Stimulated activated CD4-positive, alpha-beta T cell treated with anti-CD3 and anti-CD28 coated beads, Interleukin-1b, Interleukin-23, amount 100 ng/mL, for 24 hours (primary cell): ENCODE measurements at regions not wholly inside any gene's neighbourhood (a gene's known extent, or its start where the extent isn't known, plus 50 kb on each side); places are given as distances from the start of the nearest gene placed in this dataset.
"Not testable (repeated sequence)": the region's sequence is repeated elsewhere in the genome, so short reads cannot be mapped to it uniquely, and the experiment has no call there.

Source experiments
- DNase-seq, 4 experiments: peaks; one replicate each; pipeline ENCODE4 v3.0.0-alpha.2; 2020; ENCODE audit warnings: low read depth in 4 of 4, low spot score in 1 of 4

- not testable (repeated sequence) for DNase-seq
Measured at GRCh38 chr14:83919675-83920074, 1610.3 kb upstream of the FLRT2 start.

- no peak for DNase-seq
Measured at GRCh38 chr14:83923842-83924241, 1606.1 kb upstream of the FLRT2 start.

- no peak for DNase-seq
Measured at GRCh38 chr14:83924259-83924658, 1605.7 kb upstream of the FLRT2 start.

- no peak for DNase-seq
Measured at GRCh38 chr14:83940253-83940652, 1589.7 kb upstream of the FLRT2 start.

- DNase-seq = no peak
Measured at GRCh38 chr14:83958359-83958758, 1571.6 kb upstream of the FLRT2 start.

GRCh38 chr14:83960832-83961512 is 1569.0 kb upstream of the FLRT2 start:
- DNase-seq = no peak

GRCh38 chr14:83969998-83970397 is 1559.9 kb upstream of the FLRT2 start:
- no peak for DNase-seq

- DNase-seq = no peak
Measured at GRCh38 chr14:83972631-83973030, 1557.3 kb upstream of the FLRT2 start.

- DNase-seq = no peak
Measured at GRCh38 chr14:83974647-83975163, 1555.2 kb upstream of the FLRT2 start.

GRCh38 chr14:83975435-83975834 is 1554.5 kb upstream of the FLRT2 start:
- no peak for DNase-seq

GRCh38 chr14:83975841-83976770 is 1553.8 kb upstream of the FLRT2 start:
- DNase-seq = no peak

- no peak for DNase-seq
Measured at GRCh38 chr14:83977583-83977982, 1552.4 kb upstream of the FLRT2 start.

GRCh38 chr14:83981676-83982258 is 1548.2 kb upstream of the FLRT2 start:
- not testable (repeated sequence) for DNase-seq

- no peak for DNase-seq
Measured at GRCh38 chr14:83988275-83988674, 1541.7 kb upstream of the FLRT2 start.

GRCh38 chr14:83991666-83992065 is 1538.3 kb upstream of the FLRT2 start:
- no peak for DNase-seq

- no peak for DNase-seq
Measured at GRCh38 chr14:83992857-83993256, 1537.1 kb upstream of the FLRT2 start.

- no peak for DNase-seq
Measured at GRCh38 chr14:83993545-83993944, 1536.4 kb upstream of the FLRT2 start.

GRCh38 chr14:83994020-83994419 is 1535.9 kb upstream of the FLRT2 start:
- DNase-seq = no peak

- no peak for DNase-seq
Measured at GRCh38 chr14:84001023-84001422, 1528.9 kb upstream of the FLRT2 start.

- DNase-seq = no peak
Measured at GRCh38 chr14:84003346-84003745, 1526.6 kb upstream of the FLRT2 start.

GRCh38 chr14:84006643-84007155 is 1523.2 kb upstream of the FLRT2 start:
- DNase-seq = no peak

GRCh38 chr14:84013424-84013823 is 1516.5 kb upstream of the FLRT2 start:
- DNase-seq = no peak
